ENCODE measurements at regions not wholly inside any gene's neighbourhood (a gene's known extent, or its start where the extent isn't known, plus 50 kb on each side); places are given as distances from the start of the nearest gene placed in this dataset.
A peak's percentile ranks its signal among the peaks of the same experiment; 100 is the strongest.

DNA sequence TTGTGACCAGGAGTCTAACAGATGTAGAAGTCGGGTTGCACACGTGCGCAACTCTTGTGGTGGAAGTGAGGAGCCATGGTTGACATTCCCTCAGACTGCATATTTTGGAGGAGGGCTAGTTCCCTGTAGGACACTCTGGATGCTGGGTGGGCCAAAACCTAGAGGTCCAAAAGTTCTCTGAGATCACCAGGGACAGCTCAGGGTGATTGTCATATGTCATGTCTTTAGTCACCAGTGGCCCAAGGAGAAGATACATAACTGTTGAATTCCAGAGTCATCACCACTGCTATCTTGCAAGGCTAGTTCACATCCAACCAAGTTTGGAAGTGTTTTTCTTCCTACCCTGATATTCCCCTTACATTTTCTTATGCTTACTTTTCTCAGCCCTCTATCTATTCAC is 95.2 kb upstream of the C3orf80 start:
- Histone ChIP-seq H3K36me3 (replicated peaks; ENCODE audit: control insufficient read depth, insufficient read depth, low read length) (no peaks in the 10 kb centered on the region), H3K27me3 (ENCODE audit: control insufficient read depth, insufficient read depth, low read length) (no peaks in the 10 kb centered on the region), H3K4me3 (ENCODE audit: insufficient read depth, low read depth, low read length) (no peak overlapping the region)
- no peak for DNase-seq

DNA sequence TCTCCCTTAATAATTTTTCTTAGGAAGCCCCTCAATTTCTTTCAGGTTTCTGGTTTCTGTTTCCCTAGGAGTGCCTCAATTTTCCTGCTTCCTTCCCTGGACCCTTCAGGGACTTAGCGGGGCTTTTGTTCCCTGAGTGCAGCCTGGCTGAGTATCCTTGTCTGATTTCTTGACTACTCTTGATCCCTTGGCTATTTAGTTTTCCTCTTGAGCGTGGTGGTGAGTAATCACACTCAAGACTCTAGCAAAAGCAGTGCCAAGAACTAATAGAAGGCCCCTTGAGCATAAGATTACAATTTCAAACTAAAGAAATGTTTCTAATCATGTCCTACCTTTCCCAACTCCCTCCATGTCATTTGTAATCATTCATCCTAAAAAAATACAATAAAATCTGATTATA is 94.3 kb upstream of the C3orf80 start:
- Histone ChIP-seq H3K4me3 (ENCODE audit: insufficient read depth, low read depth, low read length) (no peak overlapping the region), H3K27me3 (ENCODE audit: control insufficient read depth, insufficient read depth, low read length) (no peaks in the 10 kb centered on the region), H3K36me3 (replicated peaks; ENCODE audit: control insufficient read depth, insufficient read depth, low read length) (no peaks in the 10 kb centered on the region)
- no peak for DNase-seq

DNA sequence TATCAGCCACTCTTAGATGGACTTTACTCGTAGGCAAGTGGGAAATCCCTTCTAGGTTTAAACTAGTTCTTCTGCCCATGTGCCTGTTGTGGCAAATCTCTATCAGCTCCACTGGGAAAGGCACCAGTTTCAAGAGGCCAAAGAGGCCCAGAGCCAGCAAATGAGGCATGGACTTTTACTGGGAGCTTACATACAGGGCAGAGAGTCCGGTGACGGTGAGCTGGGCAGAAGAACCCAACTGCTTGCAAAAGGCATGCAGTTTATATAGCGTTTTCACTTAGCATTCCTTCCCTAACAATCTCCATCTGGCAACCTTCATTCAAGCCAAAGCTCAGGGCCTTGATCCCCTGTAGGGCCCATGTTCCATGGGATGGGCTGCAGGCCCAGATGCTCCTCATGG is 93.0 kb upstream of the C3orf80 start:
- no peak for DNase-seq
- Histone ChIP-seq H3K4me3 (ENCODE audit: insufficient read depth, low read depth, low read length) (no peak overlapping the region), H3K36me3 (replicated peaks; ENCODE audit: control insufficient read depth, insufficient read depth, low read length) (no peaks in the 10 kb centered on the region), H3K27me3 (ENCODE audit: control insufficient read depth, insufficient read depth, low read length) (no peaks in the 10 kb centered on the region)

DNA sequence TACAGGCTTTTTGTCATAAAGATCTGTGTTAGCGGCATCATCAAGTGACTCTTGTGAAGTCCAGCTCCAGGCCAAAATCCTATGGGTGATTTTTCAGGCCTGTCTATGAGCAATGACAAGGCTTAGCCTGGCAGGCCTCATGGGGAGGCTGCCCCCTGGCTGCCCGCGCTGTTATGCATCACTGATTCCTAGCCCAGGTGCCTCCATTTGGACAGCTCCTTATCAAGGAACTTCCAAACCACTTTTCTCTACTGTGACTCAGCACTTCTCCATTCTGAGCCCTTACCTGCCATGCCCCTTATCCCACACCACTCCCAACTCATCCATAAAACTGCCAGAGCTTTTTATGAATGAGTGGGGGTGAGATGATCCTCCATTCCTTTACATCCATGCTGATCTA is 91.5 kb upstream of the C3orf80 start:
- Histone ChIP-seq H3K36me3 (replicated peaks; ENCODE audit: control insufficient read depth, insufficient read depth, low read length) (no peaks in the 10 kb centered on the region), H3K27me3 (ENCODE audit: control insufficient read depth, insufficient read depth, low read length) (no peaks in the 10 kb centered on the region), H3K4me3 (ENCODE audit: insufficient read depth, low read depth, low read length) (no peak overlapping the region)
- DNase-seq, result peak; percentile 24

DNA sequence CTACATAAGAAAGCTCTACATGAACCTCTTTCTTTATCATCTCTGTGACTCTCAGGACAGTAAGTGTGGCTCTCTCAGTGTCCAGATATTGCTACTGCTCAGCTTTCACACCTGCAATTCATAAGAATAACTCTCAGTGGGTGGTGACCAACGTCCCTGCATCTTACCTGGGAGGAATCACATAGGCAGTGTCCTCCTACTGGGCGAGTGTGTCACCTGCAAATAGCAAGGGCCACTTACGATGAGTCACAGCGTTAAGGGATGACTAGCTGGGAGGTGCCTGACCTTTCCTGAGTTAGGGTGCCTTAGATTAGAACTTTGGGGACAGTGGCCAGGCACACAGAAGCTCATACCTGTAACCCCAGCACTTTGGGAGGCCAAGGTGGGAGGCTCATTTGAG is 90.8 kb upstream of the C3orf80 start:
- Histone ChIP-seq H3K27me3 (ENCODE audit: control insufficient read depth, insufficient read depth, low read length) (no peaks in the 10 kb centered on the region), H3K4me3 (ENCODE audit: insufficient read depth, low read depth, low read length) (no peak overlapping the region), H3K36me3 (replicated peaks; ENCODE audit: control insufficient read depth, insufficient read depth, low read length) (no peaks in the 10 kb centered on the region)
- no peak for DNase-seq

DNA sequence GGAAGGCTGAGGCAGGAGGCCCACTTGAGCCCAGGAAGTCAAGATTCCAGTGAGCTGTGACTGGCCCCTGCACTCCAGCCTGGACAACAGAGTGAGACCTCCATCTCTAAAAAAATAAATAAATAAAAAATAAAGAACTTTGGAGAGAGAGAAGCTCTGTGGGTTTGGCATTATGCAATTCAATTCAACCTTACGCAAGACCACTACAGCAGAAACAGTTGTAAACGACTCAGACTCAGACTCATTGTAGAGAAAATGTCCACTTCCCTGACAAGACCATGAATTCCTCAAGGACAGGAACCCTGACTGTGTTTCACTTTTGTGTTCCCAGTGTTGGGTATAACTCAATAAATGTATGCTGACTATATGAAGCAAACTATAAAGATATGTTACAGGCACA is 90.3 kb upstream of the C3orf80 start:
- H3K36me3 ChIP-seq (replicated peaks; ENCODE audit: control insufficient read depth, insufficient read depth, low read length), result no peaks in the 10 kb centered on the region
- H3K4me3 ChIP-seq (ENCODE audit: insufficient read depth, low read depth, low read length), result no peak overlapping the region
- H3K27me3 ChIP-seq (ENCODE audit: control insufficient read depth, insufficient read depth, low read length), result no peaks in the 10 kb centered on the region
- no peak for DNase-seq

DNA sequence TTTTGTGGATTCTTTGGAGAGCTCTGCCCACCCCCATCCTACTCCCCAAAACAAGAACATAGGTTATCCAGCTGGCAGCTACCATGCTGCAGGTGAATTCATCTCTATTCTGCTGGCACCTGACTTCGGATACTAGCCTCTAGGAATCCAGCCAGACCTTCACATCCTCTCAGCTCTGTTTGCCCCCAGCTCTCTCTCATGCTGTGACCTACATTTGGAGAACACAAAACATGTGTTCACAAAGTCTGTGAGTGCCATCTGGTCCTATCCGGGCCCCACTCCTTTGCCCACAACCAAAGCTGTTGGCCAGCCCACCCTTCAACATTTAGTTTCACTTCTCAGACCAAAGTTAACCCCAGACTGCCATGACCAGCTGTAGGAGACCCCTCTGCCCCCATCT is 89.4 kb upstream of the C3orf80 start:
- Histone ChIP-seq H3K4me3 (ENCODE audit: insufficient read depth, low read depth, low read length) (no peak overlapping the region), H3K36me3 (replicated peaks; ENCODE audit: control insufficient read depth, insufficient read depth, low read length) (no peaks in the 10 kb centered on the region), H3K27me3 (ENCODE audit: control insufficient read depth, insufficient read depth, low read length) (no peaks in the 10 kb centered on the region)
- DNase-seq, result no peak

DNA sequence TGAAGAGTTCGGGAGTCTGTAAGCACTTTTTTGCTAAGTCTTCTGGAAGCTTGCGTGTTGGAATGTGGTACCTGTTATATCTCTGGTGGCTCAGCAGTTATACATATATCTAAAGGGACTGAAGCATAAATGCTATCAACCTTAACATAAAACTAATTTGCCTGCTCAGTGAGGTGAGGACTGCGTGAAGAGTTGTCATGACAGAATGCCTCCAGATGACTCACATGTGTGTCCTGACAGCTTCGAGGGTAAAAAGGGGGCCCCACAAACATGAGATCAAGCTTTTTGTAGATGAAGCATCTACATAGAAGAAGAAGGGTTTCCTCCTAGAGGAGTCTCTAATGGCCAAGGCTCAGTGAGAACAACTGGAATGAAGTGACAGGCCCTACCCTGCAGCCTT is 88.8 kb upstream of the C3orf80 start:
- no peaks in the 10 kb centered on the region for H3K27me3 ChIP-seq (ENCODE audit: control insufficient read depth, insufficient read depth, low read length)
- no peak for DNase-seq
- no peak overlapping the region for H3K4me3 ChIP-seq (ENCODE audit: insufficient read depth, low read depth, low read length)
- H3K36me3 ChIP-seq (replicated peaks; ENCODE audit: control insufficient read depth, insufficient read depth, low read length), result no peaks in the 10 kb centered on the region

DNA sequence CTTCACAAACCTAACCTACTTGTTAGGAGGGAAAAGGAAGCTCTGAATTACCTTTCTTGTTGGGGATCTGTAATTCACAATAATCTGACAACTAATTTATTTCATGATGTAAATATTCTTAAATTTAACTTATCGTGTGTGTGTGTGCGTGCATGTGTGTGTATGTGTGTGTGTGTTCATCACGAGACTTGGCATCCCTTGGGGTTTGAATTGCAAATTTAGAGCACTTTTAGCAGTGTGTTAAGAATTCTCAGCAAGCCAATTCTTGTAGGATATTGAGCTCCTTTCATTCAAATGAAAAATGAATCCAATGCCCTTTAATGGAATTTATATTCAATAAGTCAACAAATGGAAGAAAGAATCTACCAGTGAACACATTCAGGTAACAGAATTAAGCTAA is 85.9 kb upstream of the C3orf80 start:
- Histone ChIP-seq H3K36me3 (replicated peaks; ENCODE audit: control insufficient read depth, insufficient read depth, low read length) (no peaks in the 10 kb centered on the region), H3K4me3 (ENCODE audit: insufficient read depth, low read depth, low read length) (no peak overlapping the region), H3K27me3 (ENCODE audit: control insufficient read depth, insufficient read depth, low read length) (no peaks in the 10 kb centered on the region)
- no peak for DNase-seq

DNA sequence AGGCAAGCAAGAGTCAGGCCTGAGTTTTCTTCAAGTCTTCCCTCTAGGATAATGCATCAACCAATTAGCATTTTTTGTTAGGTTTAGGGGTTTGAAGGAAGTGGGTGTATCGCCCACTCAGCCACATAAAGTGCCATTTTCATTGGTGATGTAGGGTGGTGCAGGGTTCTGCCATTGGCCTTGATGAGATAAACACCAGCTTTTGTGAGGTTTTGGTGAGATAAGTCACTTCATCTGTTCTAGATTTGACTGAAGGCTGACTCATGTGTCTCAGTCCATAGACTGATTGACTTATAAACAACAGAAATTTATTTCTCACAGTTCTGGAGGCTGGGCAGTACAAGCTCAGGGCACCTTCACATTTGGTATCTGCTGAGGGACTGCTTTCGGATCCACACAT is 84.5 kb upstream of the C3orf80 start:
- no peaks in the 10 kb centered on the region for H3K27me3 ChIP-seq (ENCODE audit: control insufficient read depth, insufficient read depth, low read length)
- H3K4me3 ChIP-seq (ENCODE audit: insufficient read depth, low read depth, low read length), result no peak overlapping the region
- no peaks in the 10 kb centered on the region for H3K36me3 ChIP-seq (replicated peaks; ENCODE audit: control insufficient read depth, insufficient read depth, low read length)
- DNase-seq, result no peak

DNA sequence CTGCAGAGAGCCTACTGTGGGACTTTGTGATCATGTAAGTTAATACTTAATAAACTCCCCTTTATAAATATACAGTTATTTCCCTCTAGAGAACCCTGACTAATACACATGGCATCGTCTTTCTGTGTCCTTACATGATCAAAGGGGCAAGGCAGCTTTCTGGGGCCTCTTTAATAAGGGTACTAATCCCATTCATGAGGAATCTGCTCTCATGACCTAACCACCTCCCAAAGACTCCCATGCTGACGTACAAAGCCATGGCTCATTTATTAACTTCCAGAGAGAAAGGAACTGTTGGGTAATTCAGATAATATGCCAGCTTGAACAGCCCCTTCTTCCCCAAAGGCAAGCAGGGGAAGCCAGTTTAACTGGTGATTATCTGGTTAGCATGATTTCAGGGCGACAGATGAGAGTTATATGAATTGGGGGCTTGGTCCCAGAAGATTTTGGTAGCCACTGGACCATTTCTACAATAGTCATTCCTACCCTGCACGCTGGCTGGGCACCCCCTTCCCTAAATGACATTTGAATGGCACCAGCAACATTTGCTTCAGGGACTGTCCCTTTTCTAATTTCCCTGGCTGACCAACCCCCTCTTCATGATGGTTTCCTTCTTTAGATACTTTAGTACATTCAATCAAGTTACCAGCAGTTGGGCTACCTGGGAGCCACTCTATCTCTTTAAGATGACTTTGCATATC is 83.6 kb upstream of the C3orf80 start:
- no peaks in the 10 kb centered on the region for H3K36me3 ChIP-seq (replicated peaks; ENCODE audit: control insufficient read depth, insufficient read depth, low read length)
- H3K4me3 ChIP-seq (ENCODE audit: insufficient read depth, low read depth, low read length), result no peak overlapping the region
- H3K27me3 ChIP-seq (ENCODE audit: control insufficient read depth, insufficient read depth, low read length), result no peaks in the 10 kb centered on the region
- DNase-seq, result no peak

DNA sequence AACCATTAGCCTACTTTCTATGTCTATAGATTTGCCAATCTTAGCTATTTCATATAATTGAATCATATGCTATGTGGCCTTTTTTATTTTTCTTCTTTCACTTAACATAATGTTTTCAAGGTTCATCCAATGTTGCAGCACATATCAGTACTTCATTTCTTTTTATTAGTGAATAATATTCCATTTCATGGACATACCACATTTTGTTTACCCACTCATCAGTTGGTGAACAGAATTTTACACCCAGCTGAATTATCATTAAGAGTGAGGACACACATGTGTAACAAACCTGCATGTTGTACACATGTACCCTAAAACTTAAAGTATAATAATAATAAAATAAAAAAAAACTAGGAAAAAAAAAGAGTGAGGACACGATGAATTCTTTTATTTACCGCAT is 81.7 kb upstream of the C3orf80 start:
- Histone ChIP-seq H3K36me3 (replicated peaks; ENCODE audit: control insufficient read depth, insufficient read depth, low read length) (no peaks in the 10 kb centered on the region), H3K27me3 (ENCODE audit: control insufficient read depth, insufficient read depth, low read length) (no peaks in the 10 kb centered on the region), H3K4me3 (ENCODE audit: insufficient read depth, low read depth, low read length) (no peak overlapping the region)
- DNase-seq, result no peak

DNA sequence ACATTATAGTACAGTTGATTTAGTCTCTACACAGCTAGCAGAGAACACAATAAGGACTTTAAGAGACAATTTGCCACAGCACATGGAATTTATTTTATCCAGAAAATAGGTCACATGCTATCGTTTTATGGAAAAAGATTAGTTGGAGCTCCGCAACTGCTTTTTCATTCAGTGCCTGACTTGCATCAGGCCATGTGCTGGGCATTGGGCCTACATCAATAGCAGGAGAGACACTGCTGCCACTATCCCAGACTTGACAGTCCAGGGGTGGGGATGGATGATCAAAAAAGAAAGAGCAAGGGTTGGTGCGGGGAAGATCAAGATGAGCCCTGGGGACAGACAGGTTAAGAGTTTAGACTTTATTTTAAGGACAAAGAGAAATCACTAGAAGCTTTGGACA is 75.2 kb upstream of the C3orf80 start:
- no peak for DNase-seq
- no peaks in the 10 kb centered on the region for H3K36me3 ChIP-seq (replicated peaks; ENCODE audit: control insufficient read depth, insufficient read depth, low read length)
- H3K27me3 ChIP-seq (ENCODE audit: control insufficient read depth, insufficient read depth, low read length), result no peaks in the 10 kb centered on the region
- no peak overlapping the region for H3K4me3 ChIP-seq (ENCODE audit: insufficient read depth, low read depth, low read length)

DNA sequence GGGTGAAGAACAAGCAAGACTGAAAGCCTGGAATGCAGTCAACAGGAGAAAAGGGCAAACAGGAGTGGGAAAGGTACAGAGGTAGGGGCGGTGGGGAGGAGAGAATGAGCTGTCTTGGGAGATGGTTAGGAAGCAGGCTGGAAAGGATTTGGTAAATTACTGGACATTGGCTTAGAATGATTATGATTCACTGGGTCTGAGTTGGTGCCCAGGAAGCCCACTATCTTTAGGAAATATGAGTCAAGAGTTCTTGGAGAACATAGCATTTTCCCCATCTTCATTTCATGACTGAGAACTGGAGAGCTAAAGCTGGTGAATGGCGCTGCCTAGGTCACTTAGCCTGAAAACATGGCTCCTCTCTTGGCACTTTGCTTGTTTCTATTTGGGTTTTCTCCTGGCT is 74.7 kb upstream of the C3orf80 start:
- no peaks in the 10 kb centered on the region for H3K36me3 ChIP-seq (replicated peaks; ENCODE audit: control insufficient read depth, insufficient read depth, low read length)
- no peak overlapping the region for H3K4me3 ChIP-seq (ENCODE audit: insufficient read depth, low read depth, low read length)
- no peak for DNase-seq
- H3K27me3 ChIP-seq (ENCODE audit: control insufficient read depth, insufficient read depth, low read length), result no peaks in the 10 kb centered on the region

DNA sequence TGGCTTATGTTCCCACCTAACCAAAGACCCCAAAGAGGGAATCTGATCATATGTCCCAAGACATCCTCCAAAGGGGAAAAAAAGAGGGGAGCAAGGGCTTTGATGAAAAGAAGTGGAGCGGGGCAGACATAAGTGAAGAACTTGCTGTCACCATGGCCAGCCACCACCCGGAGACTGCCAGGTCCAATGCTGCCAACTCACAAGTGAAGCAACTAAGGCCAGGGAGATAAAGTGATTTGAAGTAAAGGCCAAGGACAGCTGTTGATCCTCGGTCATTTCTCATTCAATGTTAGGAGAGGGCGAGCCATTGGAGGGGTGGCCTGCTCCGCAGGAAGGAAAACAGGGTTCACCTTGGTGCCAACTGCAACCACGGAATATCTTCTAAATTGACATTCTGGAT is 72.6 kb upstream of the C3orf80 start:
- Histone ChIP-seq H3K27me3 (ENCODE audit: control insufficient read depth, insufficient read depth, low read length) (no peaks in the 10 kb centered on the region), H3K4me3 (ENCODE audit: insufficient read depth, low read depth, low read length) (no peak overlapping the region), H3K36me3 (replicated peaks; ENCODE audit: control insufficient read depth, insufficient read depth, low read length) (no peaks in the 10 kb centered on the region)
- no peak for DNase-seq

DNA sequence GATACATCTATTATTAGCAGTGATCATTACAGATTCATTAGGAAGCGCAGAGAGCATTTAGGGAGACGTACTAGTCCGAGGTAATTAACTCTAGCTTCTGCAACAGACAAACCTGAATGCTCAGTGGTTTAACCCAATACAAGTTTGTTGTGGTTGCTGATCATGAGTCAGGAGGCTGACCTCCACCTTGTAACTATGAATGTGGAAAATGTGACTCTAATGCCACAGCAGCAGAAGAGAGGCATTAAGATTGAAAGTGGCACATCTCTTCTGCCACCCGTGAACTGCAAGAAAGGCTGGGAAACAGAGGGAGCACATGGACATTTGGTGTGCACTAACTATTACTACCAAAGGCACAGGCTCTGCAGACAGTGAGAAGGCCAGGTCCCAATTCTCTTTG is 71.2 kb upstream of the C3orf80 start:
- no peaks in the 10 kb centered on the region for H3K27me3 ChIP-seq (ENCODE audit: control insufficient read depth, insufficient read depth, low read length)
- DNase-seq, result no peak
- H3K36me3 ChIP-seq (replicated peaks; ENCODE audit: control insufficient read depth, insufficient read depth, low read length), result no peaks in the 10 kb centered on the region
- no peak overlapping the region for H3K4me3 ChIP-seq (ENCODE audit: insufficient read depth, low read depth, low read length)
